GM23338 (cell line): ENCODE measurements at regions not wholly inside any gene's neighbourhood (a gene's known extent, or its start where the extent isn't known, plus 50 kb on each side); places are given as distances from the start of the nearest gene placed in this dataset.

Experiments
- ATAC-seq: fragments of 200-7000 bp; cut with Tn5 transposase; 3 replicates; pipeline ENCODE4 v1.9.1; 2020
- DNase-seq: peaks from one replicate; pipeline ENCODE4 v3.0.0-alpha.2; 2015; ENCODE audit warnings: low spot score
- H2AFZ ChIP-seq: fragments of 200-600 bp; sonication (generic); 2 replicates; pipeline ENCODE4 v1.8.0; 2016; ENCODE audit warnings: antibody characterized with exemption, mild to moderate bottlenecking, moderate library complexity
- H3F3A ChIP-seq: fragments of 200-600 bp; sonication (generic); replicated peaks from 2 replicates; pipeline ENCODE4 v1.8.0; 2017; ENCODE audit warnings: antibody characterized with exemption, mixed run types, low read depth
- H3K27ac ChIP-seq: fragments of 200-600 bp; sonication (generic); 2 replicates; pipeline ENCODE4 v1.6.1; 2016; ENCODE audit warnings: low read depth
- H3K27me3 ChIP-seq: fragments of 200-600 bp; sonication (generic); 2 replicates; pipeline ENCODE4 v1.8.0; 2016; ENCODE audit warnings: mild to moderate bottlenecking, mixed run types, moderate library complexity; ENCODE audit not compliant: insufficient read depth
- H3K36me3 ChIP-seq: fragments of 200-600 bp; sonication (generic); 2 replicates; pipeline ENCODE4 v1.8.0; 2016; ENCODE audit warnings: mild to moderate bottlenecking; ENCODE audit not compliant: insufficient read depth
- H3K4me1 ChIP-seq: fragments of 200-600 bp; sonication (generic); 2 replicates; pipeline ENCODE4 v1.8.0; 2016; ENCODE audit warnings: mild to moderate bottlenecking, moderate library complexity; ENCODE audit not compliant: insufficient read depth
- H3K4me2 ChIP-seq: fragments of 200-600 bp; sonication (generic); 2 replicates; pipeline ENCODE4 v1.7.1; 2017; ENCODE audit warnings: mixed run types
- H3K4me3 ChIP-seq: fragments of 200-600 bp; sonication (generic); 2 replicates; pipeline ENCODE4 v1.6.1; 2016; ENCODE audit warnings: mixed run types
- H3K79me2 ChIP-seq: fragments of 200-600 bp; sonication (generic); replicated peaks from 2 replicates; pipeline ENCODE4 v1.8.0; 2017; ENCODE audit warnings: mild to moderate bottlenecking; ENCODE audit not compliant: insufficient read depth
- H3K9me2 ChIP-seq: fragments of 200-600 bp; sonication (generic); 2 replicates; pipeline ENCODE4 v1.8.0; 2017; ENCODE audit not compliant: insufficient read depth
- H4K20me1 ChIP-seq: fragments of 200-600 bp; sonication (generic); replicated peaks from 2 replicates; pipeline ENCODE4 v1.8.0; 2017; ENCODE audit warnings: mild to moderate bottlenecking; ENCODE audit not compliant: insufficient read depth
- H3K27ac Mint-ChIP-seq: 2 replicates; pipeline ENCODE4 v1.8.0; 2020; ENCODE audit warnings: inconsistent platforms, mild to moderate bottlenecking, moderate library complexity, mixed read lengths
- H3K27me3 Mint-ChIP-seq: 3 replicates; pipeline ENCODE4 v1.8.0; 2022; ENCODE audit warnings: low read depth, mild to moderate bottlenecking, moderate library complexity, mixed read lengths, inconsistent platforms; ENCODE audit not compliant: insufficient read depth, poor library complexity
- H3K36me3 Mint-ChIP-seq: 3 replicates; pipeline ENCODE4 v1.8.0; 2021; ENCODE audit warnings: low read depth, mild to moderate bottlenecking, inconsistent platforms, moderate library complexity, mixed read lengths
- H3K4me1 Mint-ChIP-seq: 3 replicates; pipeline ENCODE4 v1.8.0; 2020; ENCODE audit warnings: mild to moderate bottlenecking, inconsistent platforms, mixed read lengths
- H3K4me3 Mint-ChIP-seq: 3 replicates; pipeline ENCODE4 v1.8.0; 2021; ENCODE audit warnings: moderate library complexity, mild to moderate bottlenecking, inconsistent platforms, mixed read lengths
- H3K9me3 Mint-ChIP-seq: 3 replicates; pipeline ENCODE4 v1.8.0; 2020; ENCODE audit warnings: moderate library complexity, mild to moderate bottlenecking, inconsistent platforms, mixed read lengths
- ETS1 ChIP-seq: IDR thresholded peaks from 2 replicates; pipeline ENCODE4 v1.6.1; 2016; ENCODE audit warnings: antibody characterized with exemption
- EZH2phosphoT487 ChIP-seq: fragments of 200-600 bp; sonication (generic); IDR thresholded peaks from one replicate; pipeline ENCODE4 v1.8.1; 2018; ENCODE audit warnings: antibody characterized with exemption; ENCODE audit not compliant: unreplicated experiment
- ZNF114 ChIP-seq: fragments of 250-450 bp; sonication (Bioruptor Pico); IDR thresholded peaks from 2 replicates; pipeline ENCODE4 v1.5.0; 2020; ENCODE audit warnings: mild to moderate bottlenecking, moderate library complexity
- TF ChIP-seq, protein P1 (sequence below): fragments of 250-450 bp; sonication (Bioruptor Pico); IDR thresholded peaks from 2 replicates; pipeline ENCODE4 v1.5.0; 2020; ENCODE audit warnings: mild to moderate bottlenecking, moderate library complexity
- TF ChIP-seq, protein P2 (sequence below): IDR thresholded peaks from one replicate; pipeline ENCODE4 v1.6.1; 2018; ENCODE audit warnings: antibody characterized with exemption; ENCODE audit not compliant: unreplicated experiment

- H3K4me3 Mint-ChIP-seq, result no peak overlapping the region
- DNase-seq (no peak), ATAC-seq (no peak; the same call in 2 of the 3 replicates)
- no peaks in the 10 kb centered on the region for H3K9me2 ChIP-seq
- H3K36me3 ChIP-seq, result no peaks in the 10 kb centered on the region
- no peaks in the 10 kb centered on the region for H4K20me1 ChIP-seq
- H3K27ac Mint-ChIP-seq, result no peak overlapping the region
- no peak overlapping the region for H3K4me2 ChIP-seq
- no peaks in the 10 kb centered on the region for H3K4me1 ChIP-seq
- H3K27ac ChIP-seq, result no peak overlapping the region
- no peaks in the 10 kb centered on the region; the same call in 2 of the 3 replicates for H3K9me3 Mint-ChIP-seq
- TF ChIP-seq, protein P1, sequence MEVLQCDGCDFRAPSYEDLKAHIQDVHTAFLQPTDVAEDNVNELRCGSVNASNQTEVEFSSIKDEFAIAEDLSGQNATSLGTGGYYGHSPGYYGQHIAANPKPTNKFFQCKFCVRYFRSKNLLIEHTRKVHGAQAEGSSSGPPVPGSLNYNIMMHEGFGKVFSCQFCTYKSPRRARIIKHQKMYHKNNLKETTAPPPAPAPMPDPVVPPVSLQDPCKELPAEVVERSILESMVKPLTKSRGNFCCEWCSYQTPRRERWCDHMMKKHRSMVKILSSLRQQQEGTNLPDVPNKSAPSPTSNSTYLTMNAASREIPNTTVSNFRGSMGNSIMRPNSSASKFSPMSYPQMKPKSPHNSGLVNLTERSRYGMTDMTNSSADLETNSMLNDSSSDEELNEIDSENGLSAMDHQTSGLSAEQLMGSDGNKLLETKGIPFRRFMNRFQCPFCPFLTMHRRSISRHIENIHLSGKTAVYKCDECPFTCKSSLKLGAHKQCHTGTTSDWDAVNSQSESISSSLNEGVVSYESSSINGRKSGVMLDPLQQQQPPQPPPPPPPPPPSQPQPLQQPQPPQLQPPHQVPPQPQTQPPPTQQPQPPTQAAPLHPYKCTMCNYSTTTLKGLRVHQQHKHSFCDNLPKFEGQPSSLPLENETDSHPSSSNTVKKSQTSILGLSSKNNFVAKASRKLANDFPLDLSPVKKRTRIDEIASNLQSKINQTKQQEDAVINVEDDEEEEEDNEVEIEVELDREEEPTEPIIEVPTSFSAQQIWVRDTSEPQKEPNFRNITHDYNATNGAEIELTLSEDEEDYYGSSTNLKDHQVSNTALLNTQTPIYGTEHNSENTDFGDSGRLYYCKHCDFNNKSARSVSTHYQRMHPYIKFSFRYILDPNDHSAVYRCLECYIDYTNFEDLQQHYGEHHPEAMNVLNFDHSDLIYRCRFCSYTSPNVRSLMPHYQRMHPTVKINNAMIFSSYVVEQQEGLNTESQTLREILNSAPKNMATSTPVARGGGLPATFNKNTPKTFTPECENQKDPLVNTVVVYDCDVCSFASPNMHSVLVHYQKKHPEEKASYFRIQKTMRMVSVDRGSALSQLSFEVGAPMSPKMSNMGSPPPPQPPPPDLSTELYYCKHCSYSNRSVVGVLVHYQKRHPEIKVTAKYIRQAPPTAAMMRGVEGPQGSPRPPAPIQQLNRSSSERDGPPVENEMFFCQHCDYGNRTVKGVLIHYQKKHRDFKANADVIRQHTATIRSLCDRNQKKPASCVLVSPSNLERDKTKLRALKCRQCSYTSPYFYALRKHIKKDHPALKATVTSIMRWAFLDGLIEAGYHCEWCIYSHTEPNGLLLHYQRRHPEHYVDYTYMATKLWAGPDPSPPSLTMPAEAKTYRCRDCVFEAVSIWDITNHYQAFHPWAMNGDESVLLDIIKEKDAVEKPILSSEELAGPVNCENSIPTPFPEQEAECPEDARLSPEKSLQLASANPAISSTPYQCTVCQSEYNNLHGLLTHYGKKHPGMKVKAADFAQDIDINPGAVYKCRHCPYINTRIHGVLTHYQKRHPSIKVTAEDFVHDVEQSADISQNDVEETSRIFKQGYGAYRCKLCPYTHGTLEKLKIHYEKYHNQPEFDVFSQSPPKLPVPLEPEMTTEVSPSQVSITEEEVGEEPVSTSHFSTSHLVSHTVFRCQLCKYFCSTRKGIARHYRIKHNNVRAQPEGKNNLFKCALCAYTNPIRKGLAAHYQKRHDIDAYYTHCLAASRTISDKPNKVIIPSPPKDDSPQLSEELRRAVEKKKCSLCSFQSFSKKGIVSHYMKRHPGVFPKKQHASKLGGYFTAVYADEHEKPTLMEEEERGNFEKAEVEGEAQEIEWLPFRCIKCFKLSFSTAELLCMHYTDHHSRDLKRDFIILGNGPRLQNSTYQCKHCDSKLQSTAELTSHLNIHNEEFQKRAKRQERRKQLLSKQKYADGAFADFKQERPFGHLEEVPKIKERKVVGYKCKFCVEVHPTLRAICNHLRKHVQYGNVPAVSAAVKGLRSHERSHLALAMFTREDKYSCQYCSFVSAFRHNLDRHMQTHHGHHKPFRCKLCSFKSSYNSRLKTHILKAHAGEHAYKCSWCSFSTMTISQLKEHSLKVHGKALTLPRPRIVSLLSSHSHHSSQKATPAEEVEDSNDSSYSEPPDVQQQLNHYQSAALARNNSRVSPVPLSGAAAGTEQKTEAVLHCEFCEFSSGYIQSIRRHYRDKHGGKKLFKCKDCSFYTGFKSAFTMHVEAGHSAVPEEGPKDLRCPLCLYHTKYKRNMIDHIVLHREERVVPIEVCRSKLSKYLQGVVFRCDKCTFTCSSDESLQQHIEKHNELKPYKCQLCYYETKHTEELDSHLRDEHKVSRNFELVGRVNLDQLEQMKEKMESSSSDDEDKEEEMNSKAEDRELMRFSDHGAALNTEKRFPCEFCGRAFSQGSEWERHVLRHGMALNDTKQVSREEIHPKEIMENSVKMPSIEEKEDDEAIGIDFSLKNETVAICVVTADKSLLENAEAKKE (CRISPR knock-in tag), result no peak
- TF ChIP-seq ETS1, result no peak
- no peak for TF ChIP-seq ZNF114 (CRISPR knock-in tag)
- no peak for TF ChIP-seq EZH2phosphoT487
- TF ChIP-seq, protein P2, sequence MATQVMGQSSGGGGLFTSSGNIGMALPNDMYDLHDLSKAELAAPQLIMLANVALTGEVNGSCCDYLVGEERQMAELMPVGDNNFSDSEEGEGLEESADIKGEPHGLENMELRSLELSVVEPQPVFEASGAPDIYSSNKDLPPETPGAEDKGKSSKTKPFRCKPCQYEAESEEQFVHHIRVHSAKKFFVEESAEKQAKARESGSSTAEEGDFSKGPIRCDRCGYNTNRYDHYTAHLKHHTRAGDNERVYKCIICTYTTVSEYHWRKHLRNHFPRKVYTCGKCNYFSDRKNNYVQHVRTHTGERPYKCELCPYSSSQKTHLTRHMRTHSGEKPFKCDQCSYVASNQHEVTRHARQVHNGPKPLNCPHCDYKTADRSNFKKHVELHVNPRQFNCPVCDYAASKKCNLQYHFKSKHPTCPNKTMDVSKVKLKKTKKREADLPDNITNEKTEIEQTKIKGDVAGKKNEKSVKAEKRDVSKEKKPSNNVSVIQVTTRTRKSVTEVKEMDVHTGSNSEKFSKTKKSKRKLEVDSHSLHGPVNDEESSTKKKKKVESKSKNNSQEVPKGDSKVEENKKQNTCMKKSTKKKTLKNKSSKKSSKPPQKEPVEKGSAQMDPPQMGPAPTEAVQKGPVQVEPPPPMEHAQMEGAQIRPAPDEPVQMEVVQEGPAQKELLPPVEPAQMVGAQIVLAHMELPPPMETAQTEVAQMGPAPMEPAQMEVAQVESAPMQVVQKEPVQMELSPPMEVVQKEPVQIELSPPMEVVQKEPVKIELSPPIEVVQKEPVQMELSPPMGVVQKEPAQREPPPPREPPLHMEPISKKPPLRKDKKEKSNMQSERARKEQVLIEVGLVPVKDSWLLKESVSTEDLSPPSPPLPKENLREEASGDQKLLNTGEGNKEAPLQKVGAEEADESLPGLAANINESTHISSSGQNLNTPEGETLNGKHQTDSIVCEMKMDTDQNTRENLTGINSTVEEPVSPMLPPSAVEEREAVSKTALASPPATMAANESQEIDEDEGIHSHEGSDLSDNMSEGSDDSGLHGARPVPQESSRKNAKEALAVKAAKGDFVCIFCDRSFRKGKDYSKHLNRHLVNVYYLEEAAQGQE, result no peak
- no peaks in the 10 kb centered on the region for H3K27me3 ChIP-seq
- no peaks in the 10 kb centered on the region for H3K36me3 Mint-ChIP-seq
- no peaks in the 10 kb centered on the region for H3K79me2 ChIP-seq
- H3K27me3 Mint-ChIP-seq, result peaks cover 2% of the 10 kb centered on the region
- no peak overlapping the region for H3K4me3 ChIP-seq
- H2AFZ ChIP-seq, result no peak overlapping the region
- H3K4me1 Mint-ChIP-seq, result no peaks in the 10 kb centered on the region
- no peaks in the 10 kb centered on the region for H3F3A ChIP-seq
These were observed 53.0 kb upstream of the KPNA4 start for GRCh38 chr3:160618363-160618762.
